ENCODE measurements at regions not wholly inside any gene's neighbourhood (a gene's known extent, or its start where the extent isn't known, plus 50 kb on each side); places are given as distances from the start of the nearest gene placed in this dataset.
"Not testable (repeated sequence)": the region's sequence is repeated elsewhere in the genome, so short reads cannot be mapped to it uniquely, and the experiment has no call there.

DNA sequence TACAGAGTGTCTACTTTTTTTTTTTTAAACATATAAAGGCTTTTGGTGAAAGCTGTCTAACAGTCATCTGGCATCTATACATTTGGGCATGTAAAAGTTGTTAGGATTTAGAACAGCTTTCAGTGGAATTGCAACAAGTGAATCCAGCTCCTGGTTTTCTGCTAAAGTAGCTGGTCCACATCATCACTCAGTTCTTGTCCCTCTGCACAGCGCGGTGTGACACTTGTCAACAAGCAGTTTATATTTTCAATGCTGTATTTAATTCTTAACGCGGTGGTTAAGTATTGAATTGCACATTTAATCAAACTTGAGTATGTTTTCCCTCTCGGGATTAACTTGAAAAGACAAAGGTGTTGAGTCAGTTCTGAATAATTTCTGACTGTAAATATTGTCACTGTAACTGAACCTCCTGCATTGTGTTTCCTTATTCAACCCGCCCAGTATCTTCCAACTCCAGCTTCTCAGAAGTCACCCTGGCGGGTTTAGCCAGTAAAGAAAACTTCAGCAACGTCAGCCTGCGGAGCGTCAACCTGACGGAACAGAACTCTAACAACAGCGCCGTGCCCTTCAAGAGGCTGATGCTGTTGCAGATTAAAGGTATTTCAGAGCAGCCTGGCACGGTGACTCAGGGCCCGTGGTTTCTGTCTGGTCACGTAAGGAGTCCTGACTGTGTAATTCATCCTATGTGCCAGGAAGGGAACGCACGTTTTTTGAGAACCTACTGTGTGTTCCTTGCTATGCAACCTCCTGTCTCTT, 66.1 kb upstream of the LYZL2 start:
- DNase-seq = peak; percentile 48

DNA sequence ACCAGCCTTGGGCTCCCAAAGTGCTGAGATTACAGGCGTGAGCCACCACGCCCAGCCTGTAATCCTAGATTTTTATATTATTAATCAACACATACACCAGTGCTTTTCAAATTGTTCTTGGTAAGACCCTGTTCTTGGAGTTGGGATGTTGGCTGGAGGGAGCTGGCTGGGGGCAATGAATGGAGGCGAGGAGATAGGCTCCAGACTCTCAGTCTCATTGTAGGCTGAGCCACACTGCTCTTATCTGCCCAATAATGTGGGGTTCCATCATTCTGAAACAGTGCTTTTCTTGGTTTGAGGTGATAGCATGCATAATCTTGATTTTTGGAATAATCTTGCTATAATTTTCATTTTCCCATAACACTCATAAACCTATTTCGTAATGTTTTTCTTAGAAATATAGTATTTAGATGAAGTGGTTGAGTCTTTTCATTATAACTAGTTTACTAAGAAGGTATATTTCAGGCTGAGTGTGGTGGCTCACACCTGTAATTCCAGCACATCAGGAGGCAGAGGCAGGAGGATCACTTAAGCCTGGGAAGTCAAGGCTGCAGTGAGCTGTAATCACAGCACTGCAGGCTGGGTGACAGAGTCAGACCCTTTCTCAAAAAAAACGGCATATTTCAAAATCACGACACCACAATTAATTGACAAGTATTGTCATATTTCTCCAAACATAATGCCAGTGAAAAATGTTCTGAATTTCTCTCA, 65.1 kb upstream of the LYZL2 start:
- DNase-seq = no peak

DNA sequence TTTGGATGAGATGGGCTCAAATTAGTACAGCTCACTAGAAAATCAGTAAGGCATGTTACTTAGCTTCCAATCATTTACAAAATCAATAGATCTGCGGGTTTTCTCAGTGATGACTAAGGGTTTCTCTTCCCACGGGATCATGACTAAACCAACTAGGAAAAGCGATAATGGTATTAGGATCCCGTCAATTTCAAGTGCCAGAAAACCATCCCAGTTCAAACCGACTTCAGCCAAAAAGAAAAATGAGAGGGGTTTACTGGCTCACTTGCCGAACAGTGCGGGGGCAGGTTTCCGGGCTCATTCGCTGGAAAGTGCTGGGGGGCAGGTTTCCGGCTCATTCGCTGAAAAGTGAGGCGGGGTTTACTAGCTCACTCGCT, 62.1 kb upstream of the LYZL2 start:
- no peak for DNase-seq

DNA sequence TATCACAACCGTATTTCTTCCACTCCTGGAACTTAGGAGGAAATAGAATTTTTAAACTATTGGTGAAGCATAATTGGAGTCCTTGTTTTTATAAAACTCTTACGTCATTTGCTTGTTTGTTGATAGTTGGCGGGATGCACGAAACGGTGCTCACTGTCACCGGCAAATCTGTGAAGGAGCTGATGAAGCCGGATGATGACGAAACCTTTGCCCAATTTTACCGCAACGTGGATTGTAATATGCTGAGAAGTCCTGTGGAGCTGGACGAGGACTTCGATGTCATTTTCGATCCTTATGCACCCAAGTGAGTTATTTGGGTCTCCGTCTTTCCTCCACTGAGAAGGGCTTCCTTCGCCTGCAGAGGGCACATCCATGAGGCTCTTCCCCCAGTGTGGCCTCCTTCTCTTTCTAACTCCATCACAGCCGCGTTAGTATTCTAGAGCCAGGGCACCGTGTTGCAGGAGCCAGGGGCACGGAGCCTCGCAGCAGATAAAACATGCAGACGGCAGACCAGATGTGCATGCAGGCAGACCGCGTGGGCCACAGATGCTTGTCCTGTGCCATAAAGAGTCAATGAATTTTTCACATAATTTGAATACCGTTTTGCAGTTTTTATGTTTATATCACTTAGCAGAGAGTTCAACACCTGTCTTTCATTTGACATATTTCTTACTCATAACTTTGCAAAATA, 61.5 kb upstream of the LYZL2 start:
- DNase-seq = not testable (repeated sequence)

DNA sequence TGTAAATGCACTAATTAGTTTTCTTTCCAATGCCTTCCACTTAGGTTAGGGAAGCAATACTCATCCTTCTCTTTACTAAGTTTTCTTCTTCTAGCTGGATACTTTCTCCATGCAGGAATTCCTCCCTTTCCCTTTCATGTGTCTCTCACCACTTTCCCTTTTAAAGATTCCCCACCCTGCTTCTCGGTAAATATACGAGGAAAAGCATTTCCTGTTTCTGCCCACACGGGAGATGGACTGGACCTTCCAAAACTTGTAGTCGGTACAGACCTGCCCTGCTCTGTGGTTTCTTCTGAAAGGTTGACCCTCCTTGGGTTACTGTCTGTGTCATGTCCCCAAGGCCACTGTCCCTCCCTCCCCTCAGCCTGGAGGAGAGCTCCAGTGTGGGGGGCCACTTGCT, 58.9 kb upstream of the LYZL2 start:
- no peak for DNase-seq

DNA sequence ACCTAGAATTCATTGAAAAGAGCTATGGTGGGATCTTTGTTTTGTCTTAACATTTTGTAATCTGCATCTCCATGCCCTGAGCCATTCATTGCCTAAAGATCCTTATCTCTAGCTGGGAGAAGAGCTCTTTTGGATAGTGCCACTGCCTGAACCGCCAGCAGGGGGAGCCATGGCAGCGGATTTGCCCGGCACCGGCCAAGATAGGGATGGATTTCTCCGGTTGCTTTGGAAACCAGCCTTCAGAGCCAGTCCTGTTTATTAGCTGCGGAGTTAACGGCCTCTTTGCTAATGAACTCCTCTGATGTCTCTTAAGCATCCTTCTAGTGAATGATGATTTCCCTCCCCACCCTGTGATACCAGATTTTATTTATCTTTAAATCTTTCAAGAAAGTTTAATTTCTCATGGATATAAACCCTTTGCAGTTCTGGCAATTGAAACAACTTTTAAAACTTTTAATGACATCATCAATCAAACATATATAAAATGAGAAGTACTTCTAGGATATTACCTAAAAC, 58.2 kb upstream of the LYZL2 start:
- peak; percentile 81 for DNase-seq

DNA sequence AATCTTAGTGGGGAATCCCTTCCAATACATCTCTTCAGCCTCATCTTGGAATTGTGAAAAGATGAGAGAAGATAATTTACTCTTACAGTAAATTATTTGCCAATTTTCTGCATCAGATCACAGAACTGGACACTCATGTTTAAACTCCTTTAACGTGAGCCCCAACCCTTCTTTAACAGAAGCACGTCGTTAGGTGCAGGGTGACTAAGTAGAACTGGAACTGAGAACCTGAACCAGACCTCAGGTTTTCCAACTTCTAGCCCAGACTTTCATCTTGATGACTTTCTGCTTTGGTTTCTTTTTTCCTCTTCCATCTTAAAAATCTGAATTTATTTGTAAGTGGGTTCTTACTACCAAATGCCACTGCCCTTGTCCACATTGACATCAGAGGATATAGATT, 57.2 kb upstream of the LYZL2 start:
- no peak for DNase-seq

DNA sequence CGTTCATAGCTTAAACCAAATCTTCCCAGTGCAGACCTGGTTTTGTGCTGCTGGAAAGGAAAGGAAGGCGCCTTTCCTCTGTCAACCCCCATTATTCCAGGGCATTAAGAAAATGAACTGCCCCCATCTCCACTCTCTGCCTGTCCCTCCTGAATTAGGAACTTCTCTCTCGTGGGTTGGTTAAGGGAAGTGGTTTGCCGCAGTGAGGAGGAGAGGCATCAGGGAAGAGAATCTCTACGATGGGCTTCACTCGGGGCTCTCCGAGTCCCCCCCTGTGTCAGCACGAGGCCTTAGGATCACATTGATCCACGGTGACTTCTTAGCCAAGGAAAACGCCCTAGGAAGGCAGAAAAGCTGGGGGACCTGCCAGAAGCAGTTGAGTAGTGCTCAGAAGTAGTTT, 53.9 kb upstream of the LYZL2 start:
- DNase-seq = no peak

DNA sequence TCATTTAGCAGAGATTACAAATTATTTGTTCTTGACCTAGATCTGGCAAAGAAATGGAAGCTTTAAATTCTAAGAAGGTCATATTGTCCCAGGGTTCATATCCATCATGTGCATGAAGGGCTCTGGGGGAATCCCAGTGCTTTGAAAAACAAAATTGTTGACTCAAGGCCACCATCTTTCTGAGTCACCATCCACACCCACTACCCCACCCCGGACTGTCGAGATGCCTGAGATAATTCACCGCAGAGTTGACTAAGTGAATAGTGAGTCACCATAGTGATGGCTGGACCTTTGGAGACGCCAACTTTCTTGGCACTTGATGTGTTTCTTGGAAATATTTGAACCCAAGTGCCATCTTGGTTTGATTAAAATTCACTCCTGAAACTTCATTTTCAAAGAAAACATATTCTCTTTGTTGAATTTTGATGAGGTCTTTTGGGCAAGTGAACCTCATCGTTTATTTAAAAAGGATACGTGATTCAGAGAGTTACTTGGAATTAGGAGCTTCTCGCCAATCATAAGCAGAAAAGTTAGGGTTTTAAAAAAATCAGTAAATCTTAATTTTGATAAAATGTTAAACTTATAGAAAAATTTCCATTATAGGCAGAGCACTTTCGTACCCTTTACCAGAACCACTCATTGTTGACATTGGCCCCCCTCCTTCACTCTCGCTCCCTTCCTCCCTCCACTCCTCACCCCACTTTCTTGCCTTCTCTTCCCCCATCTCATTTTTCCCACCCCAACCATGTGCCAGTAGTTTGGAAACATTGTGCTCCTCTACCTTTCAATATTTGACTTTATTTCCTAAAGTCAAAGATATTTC, 53.0 kb upstream of the LYZL2 start:
- peak; percentile 82 for DNase-seq

DNA sequence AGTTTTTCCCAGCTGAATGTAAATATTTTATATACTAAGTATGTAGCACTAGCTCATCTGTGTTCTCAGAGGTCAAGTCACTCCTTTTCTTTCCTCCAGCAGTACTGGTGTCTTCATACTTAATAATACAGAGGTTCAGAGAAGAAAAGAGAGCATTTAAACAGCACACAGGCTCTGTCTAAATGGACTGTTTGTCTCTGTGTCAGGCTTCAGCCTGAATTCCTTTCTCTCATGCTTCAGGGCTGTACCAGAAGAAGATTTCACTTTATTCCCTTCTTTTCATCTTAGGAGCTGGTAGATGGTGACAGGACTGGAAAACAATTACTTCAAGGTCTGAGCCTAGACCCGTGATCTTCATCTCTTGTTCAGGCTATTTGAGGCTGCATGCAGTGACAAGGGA, 51.4 kb upstream of the LYZL2 start:
- no peak for DNase-seq

Measured in T1000 (cell line).